HCT116 (cell line): ENCODE measurements at regions not wholly inside any gene's neighbourhood (a gene's known extent, or its start where the extent isn't known, plus 50 kb on each side); places are given as distances from the start of the nearest gene placed in this dataset.

Experiments
- ELF1 ChIP-seq: IDR thresholded peaks from 2 replicates; pipeline ENCODE4 v1.6.1; 2012; ENCODE audit warnings: low read depth, borderline replicate concordance
- POLR2A ChIP-seq: IDR thresholded peaks from 2 replicates; pipeline ENCODE4 v1.7.0; 2011; ENCODE audit warnings: borderline replicate concordance; ENCODE audit not compliant: insufficient read depth, insufficient read length; ENCODE audit errors: extremely low read depth
- POLR2AphosphoS5 ChIP-seq: IDR thresholded peaks from 2 replicates; pipeline ENCODE4 v1.6.1; 2011; ENCODE audit warnings: mild to moderate bottlenecking, low read depth, low read length, moderate library complexity
- TF ChIP-seq, protein P1 (sequence below), 3 experiments: fragments of 200-600 bp in 1 of 3; sonication (generic) in 1 of 3; IDR thresholded peaks in 2 of 3; conservative IDR thresholded peaks in 1 of 3; 2 replicates each; pipeline ENCODE4 v1.5.1; 2012 to 2017; ENCODE audit warnings: low read depth in 2 of 3, low read length in 2 of 3, antibody characterized with exemption in 1 of 3, borderline replicate concordance in 1 of 3, control low read depth in 1 of 3, mild to moderate bottlenecking in 1 of 3, mixed read lengths in 1 of 3, mixed run types in 1 of 3, moderate library complexity in 1 of 3; ENCODE audit not compliant: insufficient read depth in 1 of 3

DNA sequence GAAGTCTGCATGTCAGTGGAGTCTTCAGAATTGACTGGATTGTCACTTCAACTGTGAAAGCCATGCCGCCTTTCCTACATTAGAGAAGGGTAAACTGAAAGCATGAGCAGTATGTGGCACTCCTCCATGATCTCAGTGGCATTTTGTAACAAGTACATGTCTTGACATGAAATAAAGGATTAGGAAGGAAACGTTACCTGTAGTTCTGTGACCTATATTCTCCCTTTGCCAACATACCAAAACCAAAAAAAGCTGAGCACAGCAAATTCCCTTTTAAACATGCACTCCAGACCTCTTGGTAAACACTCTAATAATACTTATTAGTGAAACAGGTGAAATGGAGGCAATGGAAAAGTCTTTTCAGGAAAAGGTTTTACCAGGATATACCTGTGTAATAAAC lies 344.2 kb downstream of the GRIA2 start:
- TF ChIP-seq, protein P1, sequence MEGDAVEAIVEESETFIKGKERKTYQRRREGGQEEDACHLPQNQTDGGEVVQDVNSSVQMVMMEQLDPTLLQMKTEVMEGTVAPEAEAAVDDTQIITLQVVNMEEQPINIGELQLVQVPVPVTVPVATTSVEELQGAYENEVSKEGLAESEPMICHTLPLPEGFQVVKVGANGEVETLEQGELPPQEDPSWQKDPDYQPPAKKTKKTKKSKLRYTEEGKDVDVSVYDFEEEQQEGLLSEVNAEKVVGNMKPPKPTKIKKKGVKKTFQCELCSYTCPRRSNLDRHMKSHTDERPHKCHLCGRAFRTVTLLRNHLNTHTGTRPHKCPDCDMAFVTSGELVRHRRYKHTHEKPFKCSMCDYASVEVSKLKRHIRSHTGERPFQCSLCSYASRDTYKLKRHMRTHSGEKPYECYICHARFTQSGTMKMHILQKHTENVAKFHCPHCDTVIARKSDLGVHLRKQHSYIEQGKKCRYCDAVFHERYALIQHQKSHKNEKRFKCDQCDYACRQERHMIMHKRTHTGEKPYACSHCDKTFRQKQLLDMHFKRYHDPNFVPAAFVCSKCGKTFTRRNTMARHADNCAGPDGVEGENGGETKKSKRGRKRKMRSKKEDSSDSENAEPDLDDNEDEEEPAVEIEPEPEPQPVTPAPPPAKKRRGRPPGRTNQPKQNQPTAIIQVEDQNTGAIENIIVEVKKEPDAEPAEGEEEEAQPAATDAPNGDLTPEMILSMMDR (IDR thresholded peaks at IDR 0.05 in 2 of 3, conservative IDR thresholded peaks at IDR 0.05 in 1 of 3; ENCODE audit: borderline replicate concordance in 1 of 3, insufficient read depth in 1 of 3, low read depth in 2 of 3, low read length in 2 of 3) = no peak
- no peak for TF ChIP-seq POLR2AphosphoS5
- no peak for TF ChIP-seq POLR2A
- TF ChIP-seq ELF1 = no peak
